ENCODE measurements at regions not wholly inside any gene's neighbourhood (a gene's known extent, or its start where the extent isn't known, plus 50 kb on each side); places are given as distances from the start of the nearest gene placed in this dataset.

GRCh38 chr11:127864861-127865260 is 722.5 kb downstream of the ETS1 start:
- Histone ChIP-seq H2BK12ac (ENCODE audit: low read length in 2 of 2) (no peak overlapping the region), H4K91ac (ENCODE audit: low read length) (no peak overlapping the region), H3K9ac (ENCODE audit: low read length) (peak overlapping the region; percentile 21), H2BK5ac (ENCODE audit: low read depth, low read length, poor library complexity, severe bottlenecking) (no peak overlapping the region), H4K8ac (ENCODE audit: low read length) (no peak overlapping the region), H2AK5ac (ENCODE audit: low read length, severe bottlenecking) (no peak overlapping the region), H3K4me1 (ENCODE audit: control insufficient read depth, insufficient read depth, low read depth, low read length) (no peaks in the 10 kb centered on the region), H3K4me3 (ENCODE audit: insufficient read depth in 1 of 2, low read depth in 1 of 2, low read length in 2 of 2) (no peak overlapping the region), H3K27me3 (ENCODE audit: control insufficient read depth in 1 of 2, insufficient read depth in 1 of 2, low read length in 2 of 2) (no peaks in the 10 kb centered on the region), H3K4me2 (ENCODE audit: low read length, poor library complexity, severe bottlenecking) (no peak overlapping the region), H2AFZ (ENCODE audit: low read depth, low read length) (no peak overlapping the region), H3K9me3 (ENCODE audit: control insufficient read depth, low read length) (no peaks in the 10 kb centered on the region), H3K79me1 (replicated peaks; ENCODE audit: low read length, poor library complexity, severe bottlenecking) (no peaks in the 10 kb centered on the region), H3K14ac (ENCODE audit: low read length in 2 of 2) (no peak overlapping the region), H3K23ac (ENCODE audit: low read length in 2 of 2) (no peak overlapping the region), H2BK120ac (ENCODE audit: low read depth, low read length) (no peak overlapping the region), H3K18ac (ENCODE audit: low read depth in 1 of 2, low read length in 2 of 2) (no peak overlapping the region), H3K36me3 (ENCODE audit: control insufficient read depth in 1 of 2, insufficient read depth in 2 of 2, low read depth in 1 of 2, low read length in 2 of 2) (no peaks in the 10 kb centered on the region), H2BK15ac (ENCODE audit: low read depth, poor library complexity, severe bottlenecking) (no peak overlapping the region), H3K27ac (ENCODE audit: low read length, poor library complexity, severe bottlenecking) (no peak overlapping the region), H3K4ac (ENCODE audit: low read depth in 1 of 2, low read length in 2 of 2) (no peak overlapping the region)
- no peak for DNase-seq
- WGBS, result no CpG with 5 or more reads among the region's 2 CpGs

GRCh38 chr11:127862406-127862805 is 725.0 kb downstream of the ETS1 start:
- Histone ChIP-seq H2BK120ac (ENCODE audit: low read depth, low read length) (no peak overlapping the region), H2BK12ac (ENCODE audit: low read length in 2 of 2) (no peak overlapping the region), H3K9me3 (ENCODE audit: control insufficient read depth, low read length) (no peaks in the 10 kb centered on the region), H4K8ac (ENCODE audit: low read length) (no peak overlapping the region), H3K18ac (ENCODE audit: low read depth in 1 of 2, low read length in 2 of 2) (no peak overlapping the region), H3K79me1 (replicated peaks; ENCODE audit: low read length, poor library complexity, severe bottlenecking) (no peaks in the 10 kb centered on the region), H4K91ac (ENCODE audit: low read length) (no peak overlapping the region), H2AK5ac (ENCODE audit: low read length, severe bottlenecking) (no peak overlapping the region), H2AFZ (ENCODE audit: low read depth, low read length) (no peak overlapping the region), H2BK5ac (ENCODE audit: low read depth, low read length, poor library complexity, severe bottlenecking) (no peak overlapping the region), H2BK15ac (ENCODE audit: low read depth, poor library complexity, severe bottlenecking) (no peak overlapping the region), H3K4ac (ENCODE audit: low read depth in 1 of 2, low read length in 2 of 2) (no peak overlapping the region), H3K27ac (ENCODE audit: low read length, poor library complexity, severe bottlenecking) (no peak overlapping the region), H3K23ac (ENCODE audit: low read length in 2 of 2) (no peak overlapping the region), H3K14ac (ENCODE audit: low read length in 2 of 2) (no peak overlapping the region), H3K9ac (ENCODE audit: low read length) (no peak overlapping the region), H3K27me3 (ENCODE audit: control insufficient read depth in 1 of 2, insufficient read depth in 1 of 2, low read length in 2 of 2) (no peaks in the 10 kb centered on the region), H3K4me1 (ENCODE audit: control insufficient read depth, insufficient read depth, low read depth, low read length) (no peaks in the 10 kb centered on the region), H3K36me3 (ENCODE audit: control insufficient read depth in 1 of 2, insufficient read depth in 2 of 2, low read depth in 1 of 2, low read length in 2 of 2) (no peaks in the 10 kb centered on the region), H3K4me2 (ENCODE audit: low read length, poor library complexity, severe bottlenecking) (no peak overlapping the region), H3K4me3 (ENCODE audit: insufficient read depth in 1 of 2, low read depth in 1 of 2, low read length in 2 of 2) (no peak overlapping the region)
- DNase-seq, result no peak
- WGBS, result 56% methylated on average over 2 of the region's 2 CpGs

GRCh38 chr11:127859941-127860354 is 727.4 kb downstream of the ETS1 start:
- H3K4me1 ChIP-seq (ENCODE audit: control insufficient read depth, insufficient read depth, low read depth, low read length), result no peaks in the 10 kb centered on the region
- H2AFZ ChIP-seq (ENCODE audit: low read depth, low read length), result no peak overlapping the region
- H3K79me1 ChIP-seq (replicated peaks; ENCODE audit: low read length, poor library complexity, severe bottlenecking), result no peaks in the 10 kb centered on the region
- WGBS, result 75% methylated on average over 6 of the region's 6 CpGs
- H3K4ac ChIP-seq (ENCODE audit: low read depth in 1 of 2, low read length in 2 of 2), result no peak overlapping the region
- H2AK5ac ChIP-seq (ENCODE audit: low read length, severe bottlenecking), result no peak overlapping the region
- no peak overlapping the region for H2BK15ac ChIP-seq (ENCODE audit: low read depth, poor library complexity, severe bottlenecking)
- H3K4me2 ChIP-seq (ENCODE audit: low read length, poor library complexity, severe bottlenecking), result no peak overlapping the region
- no peak overlapping the region for H3K23ac ChIP-seq (ENCODE audit: low read length in 2 of 2)
- no peak overlapping the region for H4K8ac ChIP-seq (ENCODE audit: low read length)
- peak overlapping the region; percentile 41 for H3K9ac ChIP-seq (ENCODE audit: low read length)
- H3K9me3 ChIP-seq (ENCODE audit: control insufficient read depth, low read length), result no peaks in the 10 kb centered on the region
- no peak overlapping the region for H3K18ac ChIP-seq (ENCODE audit: low read depth in 1 of 2, low read length in 2 of 2)
- no peaks in the 10 kb centered on the region for H3K36me3 ChIP-seq (ENCODE audit: control insufficient read depth in 1 of 2, insufficient read depth in 2 of 2, low read depth in 1 of 2, low read length in 2 of 2)
- no peak overlapping the region for H3K27ac ChIP-seq (ENCODE audit: low read length, poor library complexity, severe bottlenecking)
- H3K4me3 ChIP-seq (ENCODE audit: insufficient read depth in 1 of 2, low read depth in 1 of 2, low read length in 2 of 2), result no peak overlapping the region
- H3K14ac ChIP-seq (ENCODE audit: low read length in 2 of 2), result no peak overlapping the region
- DNase-seq, result no peak
- no peaks in the 10 kb centered on the region for H3K27me3 ChIP-seq (ENCODE audit: control insufficient read depth in 1 of 2, insufficient read depth in 1 of 2, low read length in 2 of 2)
- H4K91ac ChIP-seq (ENCODE audit: low read length), result no peak overlapping the region
- no peak overlapping the region for H2BK12ac ChIP-seq (ENCODE audit: low read length in 2 of 2)
- H2BK5ac ChIP-seq (ENCODE audit: low read depth, low read length, poor library complexity, severe bottlenecking), result no peak overlapping the region
- H2BK120ac ChIP-seq (ENCODE audit: low read depth, low read length), result no peak overlapping the region

GRCh38 chr11:127844876-127845275 is 742.5 kb downstream of the ETS1 start:
- WGBS, result 80% methylated on average over 4 of the region's 4 CpGs
- Histone ChIP-seq H3K36me3 (ENCODE audit: control insufficient read depth in 1 of 2, insufficient read depth in 2 of 2, low read depth in 1 of 2, low read length in 2 of 2) (no peaks in the 10 kb centered on the region), H2AK5ac (ENCODE audit: low read length, severe bottlenecking) (no peak overlapping the region), H3K27me3 (ENCODE audit: control insufficient read depth in 1 of 2, insufficient read depth in 1 of 2, low read length in 2 of 2) (no peaks in the 10 kb centered on the region), H3K4me1 (ENCODE audit: control insufficient read depth, insufficient read depth, low read depth, low read length) (no peaks in the 10 kb centered on the region), H2BK120ac (ENCODE audit: low read depth, low read length) (no peak overlapping the region), H3K4me3 (ENCODE audit: insufficient read depth in 1 of 2, low read depth in 1 of 2, low read length in 2 of 2) (no peak overlapping the region), H3K18ac (ENCODE audit: low read depth in 1 of 2, low read length in 2 of 2) (no peak overlapping the region), H3K27ac (ENCODE audit: low read length, poor library complexity, severe bottlenecking) (no peak overlapping the region), H3K4me2 (ENCODE audit: low read length, poor library complexity, severe bottlenecking) (no peak overlapping the region), H3K9ac (ENCODE audit: low read length) (no peak overlapping the region), H3K4ac (ENCODE audit: low read depth in 1 of 2, low read length in 2 of 2) (no peak overlapping the region), H3K79me1 (replicated peaks; ENCODE audit: low read length, poor library complexity, severe bottlenecking) (no peaks in the 10 kb centered on the region), H2BK15ac (ENCODE audit: low read depth, poor library complexity, severe bottlenecking) (no peak overlapping the region), H4K91ac (ENCODE audit: low read length) (no peak overlapping the region), H2BK5ac (ENCODE audit: low read depth, low read length, poor library complexity, severe bottlenecking) (no peak overlapping the region), H3K14ac (ENCODE audit: low read length in 2 of 2) (no peak overlapping the region), H4K8ac (ENCODE audit: low read length) (no peak overlapping the region), H2BK12ac (ENCODE audit: low read length in 2 of 2) (no peak overlapping the region), H2AFZ (ENCODE audit: low read depth, low read length) (no peak overlapping the region), H3K9me3 (ENCODE audit: control insufficient read depth, low read length) (no peaks in the 10 kb centered on the region), H3K23ac (ENCODE audit: low read length in 2 of 2) (no peak overlapping the region)
- DNase-seq, result no peak

Data from mesenchymal stem cell (in vitro differentiated cells and primary cell).